ENCODE measurements at regions not wholly inside any gene's neighbourhood (a gene's known extent, or its start where the extent isn't known, plus 50 kb on each side); places are given as distances from the start of the nearest gene placed in this dataset.

DNA sequence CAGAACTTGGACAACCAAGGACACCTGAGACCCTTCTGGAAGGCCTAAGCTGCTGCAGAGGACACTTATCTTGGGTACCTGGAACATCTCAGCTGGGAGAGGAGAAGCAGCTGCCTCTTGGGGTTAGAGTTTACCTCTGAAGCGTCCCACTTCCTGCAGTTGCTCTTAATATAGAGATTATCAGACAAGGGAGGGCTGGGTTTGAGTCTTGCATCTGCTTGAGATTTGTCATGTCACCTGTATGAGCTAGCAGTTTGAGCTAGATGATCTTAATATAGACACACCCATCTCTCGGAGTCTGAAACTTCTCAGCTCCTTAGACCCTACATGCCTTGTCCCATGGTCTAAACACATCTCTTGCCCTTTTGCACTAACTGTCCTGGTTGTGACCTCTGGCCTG lies 93.1 kb upstream of the CCL1 start:
- no peaks in the 10 kb centered on the region for H3K9me3 ChIP-seq (ENCODE audit: severe bottlenecking)
- H3K36me3 ChIP-seq, result no peaks in the 10 kb centered on the region
- H3K27me3 ChIP-seq (ENCODE audit: insufficient read depth, low read depth, severe bottlenecking), result no peaks in the 10 kb centered on the region
- no peak for DNase-seq
- TF ChIP-seq, protein P1, sequence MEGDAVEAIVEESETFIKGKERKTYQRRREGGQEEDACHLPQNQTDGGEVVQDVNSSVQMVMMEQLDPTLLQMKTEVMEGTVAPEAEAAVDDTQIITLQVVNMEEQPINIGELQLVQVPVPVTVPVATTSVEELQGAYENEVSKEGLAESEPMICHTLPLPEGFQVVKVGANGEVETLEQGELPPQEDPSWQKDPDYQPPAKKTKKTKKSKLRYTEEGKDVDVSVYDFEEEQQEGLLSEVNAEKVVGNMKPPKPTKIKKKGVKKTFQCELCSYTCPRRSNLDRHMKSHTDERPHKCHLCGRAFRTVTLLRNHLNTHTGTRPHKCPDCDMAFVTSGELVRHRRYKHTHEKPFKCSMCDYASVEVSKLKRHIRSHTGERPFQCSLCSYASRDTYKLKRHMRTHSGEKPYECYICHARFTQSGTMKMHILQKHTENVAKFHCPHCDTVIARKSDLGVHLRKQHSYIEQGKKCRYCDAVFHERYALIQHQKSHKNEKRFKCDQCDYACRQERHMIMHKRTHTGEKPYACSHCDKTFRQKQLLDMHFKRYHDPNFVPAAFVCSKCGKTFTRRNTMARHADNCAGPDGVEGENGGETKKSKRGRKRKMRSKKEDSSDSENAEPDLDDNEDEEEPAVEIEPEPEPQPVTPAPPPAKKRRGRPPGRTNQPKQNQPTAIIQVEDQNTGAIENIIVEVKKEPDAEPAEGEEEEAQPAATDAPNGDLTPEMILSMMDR (IDR thresholded peaks at IDR 0.05; ENCODE audit: low read depth, low read length), result no peak
- no peak overlapping the region for H3K27ac ChIP-seq
- no peak overlapping the region for H3K4me3 ChIP-seq (ENCODE audit: low read depth, low read length)

DNA sequence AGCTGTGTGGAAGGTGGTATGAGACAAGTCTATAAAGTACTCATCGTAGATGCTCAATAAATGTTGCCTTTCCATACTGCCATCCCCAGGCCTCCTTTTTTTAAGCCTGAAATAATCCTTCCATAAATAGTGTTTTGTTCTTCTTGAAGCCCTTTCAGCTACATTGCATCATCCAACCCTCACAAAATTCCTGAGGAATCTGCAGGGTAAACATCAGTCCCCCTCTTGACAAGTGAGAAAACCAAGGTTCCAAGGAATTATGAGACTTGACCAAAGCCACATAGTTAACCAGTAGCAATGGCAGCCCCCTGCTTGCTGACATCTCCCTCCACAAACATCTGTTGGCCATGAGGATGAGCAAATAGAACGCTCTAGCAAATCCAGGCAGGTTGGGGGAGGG lies 89.7 kb upstream of the CCL1 start:
- TF ChIP-seq, protein P1 (IDR thresholded peaks at IDR 0.05; ENCODE audit: low read depth, low read length), result no peak
- Histone ChIP-seq H3K27me3 (ENCODE audit: insufficient read depth, low read depth, severe bottlenecking) (no peaks in the 10 kb centered on the region), H3K36me3 (no peaks in the 10 kb centered on the region), H3K27ac (no peak overlapping the region), H3K9me3 (ENCODE audit: severe bottlenecking) (no peaks in the 10 kb centered on the region), H3K4me3 (ENCODE audit: low read depth, low read length) (no peak overlapping the region)
- DNase-seq, result no peak

DNA sequence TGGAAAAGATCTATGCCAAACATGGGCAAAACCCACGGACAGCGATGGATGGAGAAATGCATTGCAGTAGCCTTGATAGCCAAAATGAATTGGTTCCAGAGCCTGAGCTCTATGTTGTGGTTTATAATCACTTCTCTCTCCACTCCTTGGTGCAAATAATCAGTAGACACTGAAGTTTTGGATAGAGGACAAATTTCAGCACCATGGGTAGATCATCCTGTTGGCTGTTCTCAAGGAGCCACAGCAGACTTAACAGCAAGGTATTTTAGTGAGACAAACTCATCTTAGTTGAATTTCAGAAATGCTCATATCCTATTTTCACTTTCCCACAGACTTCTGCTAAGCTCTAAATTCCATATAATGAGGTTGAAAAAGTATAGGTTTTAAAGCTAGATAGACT lies 88.3 kb upstream of the CCL1 start:
- H3K36me3 ChIP-seq, result no peaks in the 10 kb centered on the region
- DNase-seq, result no peak
- TF ChIP-seq, protein P1 (IDR thresholded peaks at IDR 0.05; ENCODE audit: low read depth, low read length), result no peak
- no peaks in the 10 kb centered on the region for H3K27me3 ChIP-seq (ENCODE audit: insufficient read depth, low read depth, severe bottlenecking)
- no peak overlapping the region for H3K4me3 ChIP-seq (ENCODE audit: low read depth, low read length)
- H3K9me3 ChIP-seq (ENCODE audit: severe bottlenecking), result no peaks in the 10 kb centered on the region
- H3K27ac ChIP-seq, result no peak overlapping the region

DNA sequence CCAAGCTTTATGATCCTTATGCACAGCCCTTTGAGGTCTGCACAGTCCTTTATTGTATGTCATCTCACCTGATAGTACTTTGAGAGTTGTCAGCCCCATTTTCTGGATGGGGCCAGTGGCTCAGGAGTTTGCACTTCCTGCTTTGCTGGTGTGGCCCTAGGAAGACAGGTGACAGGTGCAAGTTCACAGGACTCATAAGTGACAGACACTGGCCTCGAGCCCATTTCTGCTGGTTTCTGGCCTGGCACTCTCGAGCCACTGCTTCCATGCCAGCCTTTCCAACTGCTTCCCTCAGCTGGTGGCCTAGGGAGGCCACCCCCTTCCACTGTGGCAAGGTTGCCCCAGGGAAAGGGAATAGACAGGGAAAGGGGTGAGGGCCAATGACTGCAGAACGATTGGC lies 84.4 kb upstream of the CCL1 start:
- no peak for DNase-seq
- H3K36me3 ChIP-seq, result no peaks in the 10 kb centered on the region
- TF ChIP-seq, protein P1 (IDR thresholded peaks at IDR 0.05; ENCODE audit: low read depth, low read length), result no peak
- no peaks in the 10 kb centered on the region for H3K27me3 ChIP-seq (ENCODE audit: insufficient read depth, low read depth, severe bottlenecking)
- H3K9me3 ChIP-seq (ENCODE audit: severe bottlenecking), result no peaks in the 10 kb centered on the region
- H3K4me3 ChIP-seq (ENCODE audit: low read depth, low read length), result no peak overlapping the region
- H3K27ac ChIP-seq, result no peak overlapping the region

DNA sequence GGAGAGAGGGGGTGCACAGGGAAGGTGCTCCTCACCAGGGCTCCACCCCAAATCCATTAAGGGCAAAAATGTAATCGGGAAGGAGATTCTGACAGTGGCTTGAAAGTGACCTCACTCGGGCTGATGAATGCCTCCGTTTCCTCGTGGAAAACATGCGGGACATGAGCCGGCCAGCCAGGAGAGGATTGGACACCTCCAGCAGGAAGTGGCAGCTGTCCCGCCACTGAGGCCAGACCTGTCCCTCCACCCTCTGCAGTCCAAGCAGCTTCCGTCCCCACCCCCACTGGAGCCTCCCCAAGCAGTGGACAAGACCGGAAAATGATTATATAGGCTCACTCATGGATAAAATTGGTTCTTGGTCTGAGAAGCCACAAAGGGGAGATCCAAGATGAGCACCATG lies 82.1 kb upstream of the CCL1 start:
- no peak overlapping the region for H3K27ac ChIP-seq
- H3K27me3 ChIP-seq (ENCODE audit: insufficient read depth, low read depth, severe bottlenecking), result no peaks in the 10 kb centered on the region
- no peak for DNase-seq
- H3K4me3 ChIP-seq (ENCODE audit: low read depth, low read length), result no peak overlapping the region
- no peaks in the 10 kb centered on the region for H3K36me3 ChIP-seq
- no peaks in the 10 kb centered on the region for H3K9me3 ChIP-seq (ENCODE audit: severe bottlenecking)
- TF ChIP-seq, protein P1 (IDR thresholded peaks at IDR 0.05; ENCODE audit: low read depth, low read length), result no peak

DNA sequence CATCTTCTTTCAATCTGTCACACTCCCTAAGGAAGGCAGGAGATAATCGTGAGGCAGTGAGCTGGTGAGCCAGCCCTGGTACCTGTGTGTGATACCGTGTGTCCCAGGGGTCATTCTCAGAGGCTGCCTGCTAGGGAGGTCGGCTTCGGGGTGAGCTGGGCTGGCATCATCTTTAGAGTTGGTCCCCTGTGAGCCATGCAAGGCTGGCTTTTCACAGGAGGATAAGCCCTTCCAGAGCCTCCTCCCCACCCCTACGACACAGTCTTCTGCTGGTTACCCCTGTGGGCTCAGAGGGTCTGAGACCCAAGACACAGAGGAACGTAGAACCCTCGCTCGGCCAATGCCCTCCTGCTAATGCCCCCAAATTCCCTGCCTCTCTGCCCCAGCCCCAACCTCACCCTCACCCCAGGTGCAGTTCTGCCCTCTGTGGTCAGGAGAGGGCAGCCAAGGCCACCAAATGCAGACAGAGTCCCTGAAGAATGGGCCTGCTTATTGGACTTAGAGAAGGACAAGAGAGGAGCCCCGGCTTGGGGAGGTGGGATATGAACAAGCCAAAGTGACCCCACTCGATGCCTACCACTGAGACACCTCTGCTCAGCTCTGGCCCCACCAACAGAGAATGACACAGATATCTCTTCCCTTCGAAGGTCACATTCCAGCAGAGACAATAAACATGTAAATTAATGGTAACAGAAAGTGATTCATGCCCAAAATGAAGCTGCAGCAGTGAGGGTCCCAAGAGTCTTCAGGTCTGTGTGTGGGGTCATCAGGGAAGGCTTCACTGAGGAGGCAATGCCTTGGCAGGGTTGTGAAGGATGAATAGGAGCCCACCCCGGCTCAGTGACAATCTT lies 80.8 kb upstream of the CCL1 start:
- no peak overlapping the region for H3K27ac ChIP-seq
- H3K9me3 ChIP-seq (ENCODE audit: severe bottlenecking), result no peaks in the 10 kb centered on the region
- peak; percentile 70 for DNase-seq
- no peaks in the 10 kb centered on the region for H3K27me3 ChIP-seq (ENCODE audit: insufficient read depth, low read depth, severe bottlenecking)
- TF ChIP-seq, protein P1 (IDR thresholded peaks at IDR 0.05; ENCODE audit: low read depth, low read length), result peak; percentile 84
- no peak overlapping the region for H3K4me3 ChIP-seq (ENCODE audit: low read depth, low read length)
- H3K36me3 ChIP-seq, result no peaks in the 10 kb centered on the region

Measured in WERI-Rb-1 (cell line).